Embryonic facial prominence (tissue), 1 donor: ENCODE measurements at regions not wholly inside any gene's neighbourhood (a gene's known extent, or its start where the extent isn't known, plus 50 kb on each side); places are given as distances from the start of the nearest gene placed in this dataset.
A peak's percentile ranks its signal among the peaks of the same experiment; 100 is the strongest.

Source experiments
- DNase-seq: peaks from one replicate; pipeline ENCODE4 v3.0.0-alpha.2; 2016; ENCODE audit errors: extremely low spot score

GRCh38 chr17:77723909-77724875 is 234.3 kb upstream of the TNRC6C start:
- no peak for DNase-seq

- DNase-seq: no peak
Measured at GRCh38 chr17:77724876-77725615, 233.5 kb upstream of the TNRC6C start.

GRCh38 chr17:77725846-77726245 is 232.7 kb upstream of the TNRC6C start:
- no peak for DNase-seq

- DNase-seq: no peak
Measured at GRCh38 chr17:77726549-77727006, 231.9 kb upstream of the TNRC6C start.

- DNase-seq: no peak
Measured at GRCh38 chr17:77727037-77727615, 231.4 kb upstream of the TNRC6C start.

- DNase-seq: no peak
Measured at GRCh38 chr17:77728474-77728795, 230.1 kb upstream of the TNRC6C start.

- DNase-seq: no peak
Measured at GRCh38 chr17:77728871-77729270, 229.6 kb upstream of the TNRC6C start.

GRCh38 chr17:77729587-77729986 is 228.9 kb upstream of the TNRC6C start:
- no peak for DNase-seq

GRCh38 chr17:77730376-77730775 is 228.1 kb upstream of the TNRC6C start:
- DNase-seq: no peak

- no peak for DNase-seq
Measured at GRCh38 chr17:77733576-77734296, 224.8 kb upstream of the TNRC6C start.

GRCh38 chr17:77734371-77735080 is 224.0 kb upstream of the TNRC6C start:
- DNase-seq: peak; percentile 41

GRCh38 chr17:77735081-77735565 is 223.4 kb upstream of the TNRC6C start:
- peak; percentile 23 for DNase-seq

- DNase-seq: peak; percentile 51
Measured at GRCh38 chr17:77735566-77736198, 222.8 kb upstream of the TNRC6C start.

- DNase-seq: no peak
Measured at GRCh38 chr17:77736199-77736585, 222.3 kb upstream of the TNRC6C start.

GRCh38 chr17:77736721-77737120 is 221.8 kb upstream of the TNRC6C start:
- no peak for DNase-seq

GRCh38 chr17:77737442-77738265 is 220.8 kb upstream of the TNRC6C start:
- DNase-seq: no peak

GRCh38 chr17:77738751-77739531 is 219.6 kb upstream of the TNRC6C start:
- DNase-seq: no peak

GRCh38 chr17:77740481-77740880 is 218.0 kb upstream of the TNRC6C start:
- no peak for DNase-seq

- DNase-seq: no peak
Measured at GRCh38 chr17:77741109-77741508, 217.4 kb upstream of the TNRC6C start.
